ENCODE measurements at regions not wholly inside any gene's neighbourhood (a gene's known extent, or its start where the extent isn't known, plus 50 kb on each side); places are given as distances from the start of the nearest gene placed in this dataset.

- no peak for TF ChIP-seq POLR2A (IDR thresholded peaks at IDR 0.05)
- no peak for TF ChIP-seq CTCF (IDR thresholded peaks at IDR 0.05)
- no peak for TF ChIP-seq EP300 (IDR thresholded peaks at IDR 0.05; ENCODE audit: low read depth)
Measured at GRCh38 chr4:18626366-18626765, 604.8 kb upstream of the LCORL start.

Measured in transverse colon (tissue), 3 donors.